Sigmoid colon (tissue), 6 donors: ENCODE measurements at regions not wholly inside any gene's neighbourhood (a gene's known extent, or its start where the extent isn't known, plus 50 kb on each side); places are given as distances from the start of the nearest gene placed in this dataset.

ENCODE experiments used
- DNase-seq: peaks from one replicate; pipeline ENCODE4 v3.0.0-alpha.2; 2019
- H3K27ac ChIP-seq, 4 donors: fragments of 200-600 bp; sonication (generic); one replicate each; pipeline ENCODE4 v1.5.1; 2016 to 2019; ENCODE audit warnings: mild to moderate bottlenecking in 1 of 4
- H3K27me3 ChIP-seq, 3 donors: fragments of 200-600 bp; sonication (generic); one replicate each; pipeline ENCODE4 v1.5.1; 2019; ENCODE audit warnings: mild to moderate bottlenecking in 1 of 3
- H3K36me3 ChIP-seq, 4 donors: fragments of 200-600 bp; sonication (generic); one replicate each; pipeline ENCODE4 v1.5.1; 2016 to 2019
- H3K4me1 ChIP-seq, 4 donors: fragments of 200-600 bp; sonication (generic); one replicate each; pipeline ENCODE4 v1.5.1; 2017 to 2019
- H3K4me3 ChIP-seq, 4 donors: fragments of 200-600 bp; sonication (generic); one replicate each; pipeline ENCODE4 v1.5.1; 2017 to 2019; ENCODE audit warnings: mild to moderate bottlenecking in 2 of 4, moderate library complexity in 1 of 4
- H3K9me3 ChIP-seq, 4 donors: fragments of 200-600 bp in 3 of 4; sonication (generic) in 3 of 4; one replicate each; pipeline versions ENCODE4 v1.5.1 to v1.6.1; 2013 to 2019
- CTCF ChIP-seq, 4 experiments: fragments of 450-650 bp in 3 of 4; fragments of 200-600 bp in 1 of 4; IDR thresholded peaks; one replicate each; pipeline ENCODE4 v1.5.1; 2016 to 2019; ENCODE audit warnings: antibody characterized with exemption in 4 of 4, mild to moderate bottlenecking in 3 of 4, moderate library complexity in 2 of 4
- EP300 ChIP-seq, 4 donors: sonication (generic); formaldehyde crosslinking; IDR thresholded peaks; one replicate each; pipeline ENCODE4 v1.6.1; 2017; ENCODE audit warnings: antibody characterized with exemption in 4 of 4
- POLR2A ChIP-seq, 2 donors: fragments of 450-650 bp; IDR thresholded peaks; one replicate each; pipeline ENCODE4 v1.6.1; 2016; ENCODE audit warnings: antibody characterized with exemption in 2 of 2, mild to moderate bottlenecking in 2 of 2, moderate library complexity in 2 of 2
- POLR2AphosphoS5 ChIP-seq, 4 donors: sonication (generic); formaldehyde crosslinking; IDR thresholded peaks; one replicate each; pipeline ENCODE4 v1.6.1; 2017; ENCODE audit warnings: antibody characterized with exemption in 4 of 4
- WGBS, 2 donors: extraction: QIAGEN DNeasy Blood & Tissue Kit; methylation state at CpG; one replicate each; pipeline ENCODE4 v1.1.7; 2013; 5-methylcytosine and 5-hydroxymethylcytosine counted together
- intact Hi-C: fragments of 100-400 bp; cut with DNase I; formaldehyde crosslinking; loops from one replicate; pipeline ENCODE4 v1.15.1; 2023
- donor health status: healthy with polysubstance abuse.
- donor health status: healthy.

- no peak for DNase-seq
- Histone ChIP-seq H3K4me1 (no peaks in the 10 kb centered on the region), H3K9me3 (peaks cover 0 to 3% (median 0%) of the 10 kb centered on the region in 4 donors), H3K4me3 (no peak overlapping the region), H3K27me3 (no peaks in the 10 kb centered on the region), H3K36me3 (no peaks in the 10 kb centered on the region), H3K27ac (no peak overlapping the region)
- intact Hi-C loops, result no loop called here
- 61 to 67% methylated on average over 3 of the region's 3 CpGs for WGBS, 2 donors
- no peak for TF ChIP-seq EP300 (IDR thresholded peaks at IDR 0.05)
- no peak for TF ChIP-seq POLR2AphosphoS5 (IDR thresholded peaks at IDR 0.05)
- no peak for TF ChIP-seq CTCF (IDR thresholded peaks at IDR 0.05)
- TF ChIP-seq POLR2A (IDR thresholded peaks at IDR 0.05), result no peak
Measured at GRCh38 chr5:118597543-118597942, 390.8 kb downstream of the DTWD2 start.

GRCh38 chr5:118596255-118596654 is 392.1 kb downstream of the DTWD2 start:
- Histone ChIP-seq H3K27me3 (no peaks in the 10 kb centered on the region), H3K4me1 (no peaks in the 10 kb centered on the region), H3K36me3 (no peaks in the 10 kb centered on the region), H3K27ac (no peak overlapping the region), H3K9me3 (peaks cover 0 to 3% (median 0%) of the 10 kb centered on the region in 4 donors), H3K4me3 (no peak overlapping the region)
- 33 to 75% methylated on average over 4 of the region's 4 CpGs for WGBS, 2 donors
- intact Hi-C loops, result no loop called here
- no peak for DNase-seq
- TF ChIP-seq EP300 (IDR thresholded peaks at IDR 0.05) (no peak), CTCF (IDR thresholded peaks at IDR 0.05) (no peak), POLR2A (IDR thresholded peaks at IDR 0.05) (no peak), POLR2AphosphoS5 (IDR thresholded peaks at IDR 0.05) (no peak)

- no peaks in the 10 kb centered on the region for H3K9me3 ChIP-seq
- no peaks in the 10 kb centered on the region for H3K4me1 ChIP-seq
- H3K4me3 ChIP-seq, result no peak overlapping the region
- no peak for TF ChIP-seq POLR2A (IDR thresholded peaks at IDR 0.05)
- TF ChIP-seq POLR2AphosphoS5 (IDR thresholded peaks at IDR 0.05), result no peak
- no peak for TF ChIP-seq CTCF (IDR thresholded peaks at IDR 0.05)
- TF ChIP-seq EP300 (IDR thresholded peaks at IDR 0.05), result no peak
- no peaks in the 10 kb centered on the region for H3K27me3 ChIP-seq
- no peak overlapping the region for H3K27ac ChIP-seq
- no peak for DNase-seq
- intact Hi-C loops, result no loop called here
- 69 to 81% methylated on average over 1 of the region's 1 CpG for WGBS, 2 donors
- H3K36me3 ChIP-seq, result no peaks in the 10 kb centered on the region
Measured at GRCh38 chr5:118593003-118593328, 395.4 kb downstream of the DTWD2 start.

GRCh38 chr5:118592229-118593002 is 395.9 kb downstream of the DTWD2 start:
- Histone ChIP-seq H3K27ac (no peak overlapping the region), H3K4me1 (no peaks in the 10 kb centered on the region), H3K27me3 (no peaks in the 10 kb centered on the region), H3K36me3 (no peaks in the 10 kb centered on the region), H3K4me3 (no peak overlapping the region), H3K9me3 (no peaks in the 10 kb centered on the region)
- 53 to 61% methylated on average over 5 of the region's 5 CpGs for WGBS, 2 donors
- TF ChIP-seq POLR2AphosphoS5 (IDR thresholded peaks at IDR 0.05), result no peak
- TF ChIP-seq EP300 (IDR thresholded peaks at IDR 0.05), result no peak
- TF ChIP-seq POLR2A (IDR thresholded peaks at IDR 0.05), result no peak
- TF ChIP-seq CTCF (IDR thresholded peaks at IDR 0.05), result no peak
- intact Hi-C loops, result no loop called here
- DNase-seq, result no peak

- DNase-seq, result no peak
- no peak overlapping the region for H3K4me3 ChIP-seq
- no peaks in the 10 kb centered on the region for H3K36me3 ChIP-seq
- no peaks in the 10 kb centered on the region for H3K27me3 ChIP-seq
- H3K9me3 ChIP-seq, result no peaks in the 10 kb centered on the region
- no peaks in the 10 kb centered on the region for H3K4me1 ChIP-seq
- intact Hi-C loops, result no loop called here
- WGBS, 2 donors, result 92 to 94% methylated on average over 2 of the region's 2 CpGs
- TF ChIP-seq POLR2AphosphoS5 (IDR thresholded peaks at IDR 0.05) (no peak), CTCF (IDR thresholded peaks at IDR 0.05) (no peak), EP300 (IDR thresholded peaks at IDR 0.05) (no peak), POLR2A (IDR thresholded peaks at IDR 0.05) (no peak)
- no peak overlapping the region for H3K27ac ChIP-seq
Measured at GRCh38 chr5:118590806-118591205, 397.5 kb downstream of the DTWD2 start.
